Transverse colon (tissue), 3 donors: ENCODE measurements at regions not wholly inside any gene's neighbourhood (a gene's known extent, or its start where the extent isn't known, plus 50 kb on each side); places are given as distances from the start of the nearest gene placed in this dataset.

ENCODE experiments used
- EP300 ChIP-seq: sonication (generic); formaldehyde crosslinking; IDR thresholded peaks from one replicate; pipeline ENCODE4 v1.6.1; 2017; ENCODE audit warnings: antibody characterized with exemption, low read depth
- TF ChIP-seq, protein P1 (sequence below), 5 experiments: fragments of 200-600 bp in 3 of 5; fragments of 450-650 bp in 2 of 5; sonication (generic) in 3 of 5; IDR thresholded peaks; 1 replicate in 2 of 5; 2 replicates in 3 of 5; pipeline ENCODE4 v1.5.1; 2016 to 2017; ENCODE audit warnings: antibody characterized with exemption in 5 of 5, inconsistent platforms in 3 of 5, mild to moderate bottlenecking in 2 of 5, moderate library complexity in 1 of 5

DNA sequence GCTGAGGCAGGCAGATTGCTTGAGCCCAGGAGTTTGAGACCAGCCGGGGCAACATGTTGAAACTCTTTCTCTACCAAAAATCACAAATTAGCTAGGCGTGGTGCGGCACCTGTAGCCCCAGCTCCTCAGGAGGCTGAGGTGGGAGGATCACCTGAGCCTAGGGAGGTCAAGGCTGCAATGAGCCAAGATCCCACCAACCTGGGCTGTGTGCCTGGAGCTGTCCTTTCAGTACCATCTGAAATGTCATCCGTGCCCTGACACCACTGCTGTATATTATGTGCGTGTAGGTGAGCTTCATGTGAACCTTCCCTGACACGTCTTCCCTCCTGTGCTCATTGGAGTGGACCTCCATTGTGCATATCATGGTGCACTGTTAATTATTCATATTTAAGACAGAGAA is 84.8 kb upstream of the HNRNPA3 start:
- TF ChIP-seq EP300 = no peak
- TF ChIP-seq, protein P1, sequence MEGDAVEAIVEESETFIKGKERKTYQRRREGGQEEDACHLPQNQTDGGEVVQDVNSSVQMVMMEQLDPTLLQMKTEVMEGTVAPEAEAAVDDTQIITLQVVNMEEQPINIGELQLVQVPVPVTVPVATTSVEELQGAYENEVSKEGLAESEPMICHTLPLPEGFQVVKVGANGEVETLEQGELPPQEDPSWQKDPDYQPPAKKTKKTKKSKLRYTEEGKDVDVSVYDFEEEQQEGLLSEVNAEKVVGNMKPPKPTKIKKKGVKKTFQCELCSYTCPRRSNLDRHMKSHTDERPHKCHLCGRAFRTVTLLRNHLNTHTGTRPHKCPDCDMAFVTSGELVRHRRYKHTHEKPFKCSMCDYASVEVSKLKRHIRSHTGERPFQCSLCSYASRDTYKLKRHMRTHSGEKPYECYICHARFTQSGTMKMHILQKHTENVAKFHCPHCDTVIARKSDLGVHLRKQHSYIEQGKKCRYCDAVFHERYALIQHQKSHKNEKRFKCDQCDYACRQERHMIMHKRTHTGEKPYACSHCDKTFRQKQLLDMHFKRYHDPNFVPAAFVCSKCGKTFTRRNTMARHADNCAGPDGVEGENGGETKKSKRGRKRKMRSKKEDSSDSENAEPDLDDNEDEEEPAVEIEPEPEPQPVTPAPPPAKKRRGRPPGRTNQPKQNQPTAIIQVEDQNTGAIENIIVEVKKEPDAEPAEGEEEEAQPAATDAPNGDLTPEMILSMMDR (IDR thresholded peaks at IDR 0.05) = no peak
